NT2/D1 (cell line): ENCODE measurements at regions not wholly inside any gene's neighbourhood (a gene's known extent, or its start where the extent isn't known, plus 50 kb on each side); places are given as distances from the start of the nearest gene placed in this dataset.
"Not testable (repeated sequence)": the region's sequence is repeated elsewhere in the genome, so short reads cannot be mapped to it uniquely, and the experiment has no call there.

Experiments used
- DNase-seq: peaks from one replicate; pipeline ENCODE4 v3.0.0-alpha.2; 2011; ENCODE audit warnings: low read depth, low spot score
- H3K27me3 ChIP-seq: 2 replicates; pipeline ENCODE4 v1.6.0; 2011; ENCODE audit warnings: mild to moderate bottlenecking; ENCODE audit not compliant: insufficient read length, insufficient read depth
- H3K36me3 ChIP-seq: 2 replicates; pipeline ENCODE4 v1.6.1; 2011; ENCODE audit warnings: mild to moderate bottlenecking, low read length, mixed read lengths; ENCODE audit not compliant: insufficient read depth, insufficient read length
- H3K4me1 ChIP-seq: 2 replicates; pipeline ENCODE4 v1.5.1; 2011; ENCODE audit not compliant: insufficient read depth, insufficient read length
- H3K4me3 ChIP-seq: 2 replicates; pipeline ENCODE4 v1.5.1; 2011; ENCODE audit warnings: low read depth; ENCODE audit not compliant: insufficient read length
- H3K9ac ChIP-seq: 2 replicates; pipeline ENCODE4 v1.6.0; 2011; ENCODE audit warnings: low read depth; ENCODE audit not compliant: insufficient read length
- H3K9me3 ChIP-seq: 2 replicates; pipeline ENCODE4 v1.5.1; 2011; ENCODE audit warnings: mild to moderate bottlenecking, low read length; ENCODE audit not compliant: insufficient read depth
- SUZ12 ChIP-seq: IDR thresholded peaks from 2 replicates; pipeline ENCODE4 v1.6.1; 2011; ENCODE audit not compliant: insufficient read length, insufficient read depth; ENCODE audit errors: extremely low read depth
- YY1 ChIP-seq: IDR thresholded peaks from 2 replicates; pipeline ENCODE4 v1.6.1; 2011; ENCODE audit not compliant: insufficient read length, insufficient read depth
- ZNF274 ChIP-seq: IDR thresholded peaks from 2 replicates; pipeline ENCODE4 v1.6.1; 2011; ENCODE audit warnings: mild to moderate bottlenecking, low read depth, low read length

DNA sequence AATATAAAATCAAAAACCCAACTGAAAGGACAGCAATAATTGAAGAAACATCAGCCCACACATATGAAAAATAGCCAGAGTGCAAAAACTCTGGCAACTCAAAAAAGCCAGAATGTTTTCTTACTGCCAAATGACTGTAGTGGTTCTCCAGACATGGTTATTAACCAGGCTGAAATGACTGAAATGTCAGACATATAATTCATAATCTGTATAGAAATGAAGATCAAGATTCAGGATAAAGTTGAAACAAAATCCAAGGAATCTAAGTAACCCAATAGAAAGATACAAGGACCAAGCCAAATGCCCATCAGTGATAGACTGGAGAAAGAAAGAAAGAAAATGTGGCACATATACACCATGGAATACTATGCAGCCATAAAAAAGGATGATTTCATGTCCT, 553.3 kb upstream of the KLHL4 start:
- no peak overlapping the region for H3K9ac ChIP-seq
- H3K4me1 ChIP-seq = no peaks in the 10 kb centered on the region
- H3K9me3 ChIP-seq = no peaks in the 10 kb centered on the region
- no peak for DNase-seq
- no peaks in the 10 kb centered on the region for H3K27me3 ChIP-seq
- no peak overlapping the region for H3K4me3 ChIP-seq
- no peaks in the 10 kb centered on the region for H3K36me3 ChIP-seq
- no peak for TF ChIP-seq YY1
- no peak for TF ChIP-seq SUZ12
- no peak for TF ChIP-seq ZNF274

DNA sequence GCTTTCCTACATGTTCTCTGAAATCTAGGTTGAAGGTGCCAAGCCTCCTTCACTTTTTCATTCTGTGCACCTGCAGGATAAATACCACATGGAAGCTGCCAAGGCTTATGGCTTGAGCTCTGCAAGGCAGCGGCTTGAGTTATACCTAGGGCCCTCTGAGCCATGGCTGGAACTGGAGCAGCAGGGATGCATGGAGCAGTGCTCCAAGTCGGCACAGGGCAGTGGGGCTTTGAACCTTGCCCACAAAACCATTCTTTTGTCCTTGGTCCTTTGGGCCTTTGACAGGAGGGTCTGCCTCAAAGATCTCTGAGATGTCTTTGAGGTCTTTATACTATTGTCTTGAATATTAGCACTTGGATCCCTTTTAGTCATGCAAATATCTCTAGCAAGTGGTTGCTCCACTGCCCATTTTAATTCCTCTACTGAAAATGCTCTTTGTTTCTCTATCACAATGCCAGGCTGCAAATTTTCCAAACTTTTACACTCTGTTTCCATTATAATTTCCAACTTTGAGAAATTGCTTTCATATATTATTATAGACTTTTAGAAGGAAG, 536.2 kb upstream of the KLHL4 start:
- H3K36me3 ChIP-seq = no peaks in the 10 kb centered on the region
- no peak overlapping the region for H3K4me3 ChIP-seq
- TF ChIP-seq ZNF274 (no peak), YY1 (no peak), SUZ12 (no peak)
- DNase-seq = peak; percentile 35
- no peak overlapping the region for H3K9ac ChIP-seq
- no peaks in the 10 kb centered on the region for H3K27me3 ChIP-seq
- H3K4me1 ChIP-seq = no peaks in the 10 kb centered on the region
- H3K9me3 ChIP-seq = no peaks in the 10 kb centered on the region; the same call in 1 of the 2 replicates

DNA sequence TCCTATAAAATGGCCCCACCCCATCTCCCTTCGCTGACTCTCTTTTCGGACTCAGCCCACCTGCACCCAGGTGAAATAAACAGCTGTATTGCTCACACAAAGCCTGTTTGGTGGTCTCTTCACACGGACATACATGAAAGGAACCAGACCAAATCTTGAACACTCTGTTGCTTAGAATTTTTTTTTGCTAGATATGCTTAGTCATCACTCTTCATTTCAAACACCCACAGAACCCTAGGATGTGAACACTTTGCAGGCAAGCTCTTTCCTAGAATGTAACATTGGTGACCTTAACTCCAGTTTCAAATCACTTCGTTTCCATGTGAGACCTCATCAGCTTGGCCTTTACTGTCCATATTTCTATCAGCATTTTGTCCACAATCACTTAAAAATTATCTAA, 530.3 kb upstream of the KLHL4 start:
- not testable (repeated sequence) for H3K9ac ChIP-seq, DNase-seq, H3K4me3 ChIP-seq, H3K36me3 ChIP-seq, H3K9me3 ChIP-seq, H3K27me3 ChIP-seq, H3K4me1 ChIP-seq

DNA sequence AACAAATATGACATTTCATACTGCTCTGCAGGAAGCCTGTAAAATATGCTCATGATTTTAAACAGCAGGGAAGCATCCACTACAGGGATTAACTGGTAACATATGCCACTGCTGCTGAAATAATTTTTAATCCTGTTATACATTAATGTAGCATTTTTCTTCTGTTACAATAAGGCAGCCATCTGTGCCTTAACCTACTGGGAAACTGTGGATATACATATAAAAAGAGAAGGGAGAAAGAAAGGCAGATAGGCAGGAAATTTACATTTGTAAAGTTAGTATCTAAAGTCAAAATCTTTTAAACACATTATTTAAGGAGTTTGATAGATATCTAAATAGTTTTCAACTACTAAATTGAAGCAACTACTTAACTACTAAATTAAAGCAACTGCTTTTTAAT, 514.6 kb upstream of the KLHL4 start:
- no peak for DNase-seq
- Histone ChIP-seq H3K36me3 (no peaks in the 10 kb centered on the region), H3K9me3 (peaks cover 32% of the 10 kb centered on the region), H3K4me3 (no peak overlapping the region), H3K9ac (no peak overlapping the region), H3K4me1 (no peaks in the 10 kb centered on the region), H3K27me3 (no peaks in the 10 kb centered on the region)
- no peak for TF ChIP-seq SUZ12
- TF ChIP-seq YY1 = no peak
- no peak for TF ChIP-seq ZNF274

DNA sequence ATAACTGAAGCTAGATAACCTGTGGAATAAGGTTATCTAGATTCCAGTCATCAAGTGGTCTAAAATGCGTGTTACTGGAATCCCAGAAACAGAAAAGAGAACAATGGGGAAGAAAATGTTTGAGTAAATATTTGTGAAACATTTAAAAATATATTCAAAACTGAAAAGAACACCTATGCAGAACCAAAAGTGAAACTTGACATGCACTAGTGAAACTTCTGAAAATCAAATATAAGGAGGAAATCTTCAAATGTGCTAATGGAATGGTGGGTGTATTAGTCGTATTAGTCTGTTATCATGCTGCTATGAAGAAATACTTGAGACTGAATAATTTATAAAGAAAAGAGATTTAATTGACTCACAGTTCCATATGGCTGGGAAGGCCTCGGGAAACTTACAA, 512.4 kb upstream of the KLHL4 start:
- TF ChIP-seq YY1 = no peak
- TF ChIP-seq ZNF274 = no peak
- TF ChIP-seq SUZ12 = no peak
- Histone ChIP-seq H3K27me3 (no peaks in the 10 kb centered on the region), H3K36me3 (no peaks in the 10 kb centered on the region), H3K9me3 (peaks cover 47% of the 10 kb centered on the region), H3K4me3 (no peak overlapping the region), H3K4me1 (no peaks in the 10 kb centered on the region), H3K9ac (no peak overlapping the region)
- no peak for DNase-seq

DNA sequence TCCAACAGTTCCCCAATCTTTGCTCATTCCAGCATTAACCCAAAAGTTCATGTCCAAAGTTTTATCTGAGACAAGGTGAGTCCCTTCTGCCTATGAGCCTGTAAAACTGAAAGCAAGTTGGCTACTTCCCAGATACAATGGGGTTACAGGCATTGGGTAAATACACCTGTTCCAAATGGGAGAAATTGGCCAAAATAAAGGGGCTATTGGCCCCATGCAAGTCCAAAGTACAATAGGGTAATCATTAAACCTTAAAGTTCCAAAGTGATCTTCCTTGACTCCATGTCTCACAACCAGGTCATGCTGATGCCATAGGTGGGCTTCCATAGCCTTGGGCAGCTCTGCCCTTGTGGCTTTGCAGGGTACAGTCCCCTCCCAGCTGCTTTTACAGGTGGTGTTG, 511.7 kb upstream of the KLHL4 start:
- TF ChIP-seq SUZ12 = no peak
- TF ChIP-seq ZNF274 = no peak
- no peak for TF ChIP-seq YY1

DNA sequence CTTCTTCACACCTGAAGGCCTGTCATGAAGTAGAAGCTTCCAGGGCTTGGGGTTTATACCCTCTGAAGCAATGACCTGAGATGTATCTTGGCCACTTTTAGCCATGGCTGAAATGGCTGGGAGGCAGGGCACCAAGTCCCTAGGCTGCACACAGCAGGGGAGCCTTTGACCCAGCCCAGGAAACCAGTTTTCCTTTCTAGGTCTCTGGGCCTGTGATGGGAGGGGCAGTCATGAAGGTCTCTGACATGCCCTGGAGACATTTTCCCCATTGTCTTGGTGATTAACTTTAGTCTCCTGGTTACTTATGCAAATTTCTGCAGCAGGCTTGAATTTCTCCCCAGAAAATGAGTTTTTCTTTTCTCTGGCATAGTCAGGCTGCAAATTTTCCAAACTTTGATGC, 511.0 kb upstream of the KLHL4 start:
- Histone ChIP-seq H3K4me1 (no peaks in the 10 kb centered on the region), H3K27me3 (no peaks in the 10 kb centered on the region), H3K9ac (no peak overlapping the region), H3K9me3 (peaks cover 47% of the 10 kb centered on the region), H3K4me3 (no peak overlapping the region), H3K36me3 (no peaks in the 10 kb centered on the region)
- TF ChIP-seq YY1 (no peak), ZNF274 (no peak), SUZ12 (no peak)
- peak; percentile 35 for DNase-seq

More for the DNA sequence above, 511.7 kb upstream of the KLHL4 start:
- Histone ChIP-seq H3K9me3 (peaks cover 47% of the 10 kb centered on the region), H3K27me3 (no peaks in the 10 kb centered on the region), H3K4me3 (no peak overlapping the region), H3K36me3 (no peaks in the 10 kb centered on the region), H3K4me1 (no peaks in the 10 kb centered on the region), H3K9ac (no peak overlapping the region)
- no peak for DNase-seq

DNA sequence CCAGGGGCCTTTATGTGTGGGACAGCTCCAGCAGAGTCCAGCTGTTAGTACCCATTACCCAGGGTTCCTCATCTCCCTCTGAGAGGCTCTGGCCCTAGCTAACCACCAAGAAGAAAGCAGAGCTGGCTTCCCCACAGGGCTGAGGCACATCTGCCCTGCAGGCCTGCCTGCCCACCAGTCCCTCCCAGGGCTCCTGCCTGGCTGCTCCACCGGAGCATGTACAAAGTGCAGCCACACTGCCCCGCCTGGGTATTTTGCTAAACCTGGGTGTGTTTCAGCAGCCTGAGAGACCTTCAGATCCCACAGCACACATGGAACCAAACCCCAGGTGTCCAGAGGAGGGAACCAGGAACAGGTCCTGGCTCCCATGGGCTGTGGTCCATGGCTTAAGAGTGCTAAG, 500.4 kb upstream of the KLHL4 start:
- no peak for DNase-seq
- H3K36me3 ChIP-seq = no peaks in the 10 kb centered on the region
- no peak for TF ChIP-seq SUZ12
- no peak for TF ChIP-seq YY1
- no peak for TF ChIP-seq ZNF274
- H3K9ac ChIP-seq = no peak overlapping the region
- H3K9me3 ChIP-seq = no peaks in the 10 kb centered on the region
- H3K4me1 ChIP-seq = no peaks in the 10 kb centered on the region
- no peaks in the 10 kb centered on the region for H3K27me3 ChIP-seq
- H3K4me3 ChIP-seq = no peak overlapping the region

DNA sequence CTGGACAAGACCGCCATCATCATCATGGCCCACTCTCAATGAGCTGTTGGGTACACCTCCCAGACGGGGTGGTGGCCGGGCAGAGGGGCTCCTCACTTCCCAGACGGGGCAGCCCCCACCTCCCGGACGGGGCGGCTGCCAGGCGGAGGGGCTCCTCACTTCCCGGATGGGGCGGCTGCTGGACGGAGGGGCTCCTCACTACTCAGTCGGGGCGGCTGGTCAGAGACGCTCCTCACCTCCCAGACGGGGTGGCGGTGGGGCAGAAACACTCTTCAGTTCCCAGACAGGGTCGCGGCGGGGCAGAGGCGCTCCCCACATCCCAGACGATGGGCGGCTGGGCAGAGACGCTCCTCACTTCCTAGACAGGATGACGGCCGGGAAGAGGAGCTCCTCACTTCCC, 484.5 kb upstream of the KLHL4 start:
- H3K4me3 ChIP-seq, DNase-seq: not testable (repeated sequence)

More for the DNA sequence above, 484.5 kb upstream of the KLHL4 start:
- H3K9me3 ChIP-seq, H3K4me1 ChIP-seq, H3K36me3 ChIP-seq, H3K27me3 ChIP-seq, H3K9ac ChIP-seq: not testable (repeated sequence)
